ENCODE measurements at regions not wholly inside any gene's neighbourhood (a gene's known extent, or its start where the extent isn't known, plus 50 kb on each side); places are given as distances from the start of the nearest gene placed in this dataset.
"Not testable (repeated sequence)": the region's sequence is repeated elsewhere in the genome, so short reads cannot be mapped to it uniquely, and the experiment has no call there.

GRCh38 chr21:36613059-36613458 is 85.9 kb upstream of the SIM2 start:
- H3K4me1 ChIP-seq = no peaks in the 10 kb centered on the region
- intact Hi-C loops (cut with DNase I) = no loop called here
- H3K27ac ChIP-seq = no peak overlapping the region
- DNase-seq = no peak
- TF ChIP-seq, protein P1, sequence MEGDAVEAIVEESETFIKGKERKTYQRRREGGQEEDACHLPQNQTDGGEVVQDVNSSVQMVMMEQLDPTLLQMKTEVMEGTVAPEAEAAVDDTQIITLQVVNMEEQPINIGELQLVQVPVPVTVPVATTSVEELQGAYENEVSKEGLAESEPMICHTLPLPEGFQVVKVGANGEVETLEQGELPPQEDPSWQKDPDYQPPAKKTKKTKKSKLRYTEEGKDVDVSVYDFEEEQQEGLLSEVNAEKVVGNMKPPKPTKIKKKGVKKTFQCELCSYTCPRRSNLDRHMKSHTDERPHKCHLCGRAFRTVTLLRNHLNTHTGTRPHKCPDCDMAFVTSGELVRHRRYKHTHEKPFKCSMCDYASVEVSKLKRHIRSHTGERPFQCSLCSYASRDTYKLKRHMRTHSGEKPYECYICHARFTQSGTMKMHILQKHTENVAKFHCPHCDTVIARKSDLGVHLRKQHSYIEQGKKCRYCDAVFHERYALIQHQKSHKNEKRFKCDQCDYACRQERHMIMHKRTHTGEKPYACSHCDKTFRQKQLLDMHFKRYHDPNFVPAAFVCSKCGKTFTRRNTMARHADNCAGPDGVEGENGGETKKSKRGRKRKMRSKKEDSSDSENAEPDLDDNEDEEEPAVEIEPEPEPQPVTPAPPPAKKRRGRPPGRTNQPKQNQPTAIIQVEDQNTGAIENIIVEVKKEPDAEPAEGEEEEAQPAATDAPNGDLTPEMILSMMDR (IDR thresholded peaks at IDR 0.05) = no peak
- no peak for TF ChIP-seq POLR2A (IDR thresholded peaks at IDR 0.05)
- no peaks in the 10 kb centered on the region for H3K9me3 ChIP-seq
- H3K27me3 ChIP-seq = no peaks in the 10 kb centered on the region
- no peak overlapping the region for H3K4me3 ChIP-seq (replicated peaks in 1 of 3)
- H3K36me3 ChIP-seq = no peaks in the 10 kb centered on the region
- 19 to 30% methylated on average over 8 to 10 of the region's 10 CpGs for WGBS, 2 donors

- no peaks in the 10 kb centered on the region for H3K27me3 ChIP-seq
- intact Hi-C loops (cut with DNase I) = no loop called here
- no peak overlapping the region for H3K4me3 ChIP-seq (replicated peaks in 1 of 3)
- H3K36me3 ChIP-seq = no peaks in the 10 kb centered on the region
- H3K27ac ChIP-seq = no peak overlapping the region
- DNase-seq = no peak
- TF ChIP-seq, protein P1 (IDR thresholded peaks at IDR 0.05) = no peak
- no peak for TF ChIP-seq POLR2A (IDR thresholded peaks at IDR 0.05)
- WGBS, 2 donors = 93 to 95% methylated on average over 3 of the region's 3 CpGs
- H3K4me1 ChIP-seq = no peaks in the 10 kb centered on the region
- no peaks in the 10 kb centered on the region for H3K9me3 ChIP-seq
These were observed 85.4 kb upstream of the SIM2 start for GRCh38 chr21:36613554-36613953.

DNA sequence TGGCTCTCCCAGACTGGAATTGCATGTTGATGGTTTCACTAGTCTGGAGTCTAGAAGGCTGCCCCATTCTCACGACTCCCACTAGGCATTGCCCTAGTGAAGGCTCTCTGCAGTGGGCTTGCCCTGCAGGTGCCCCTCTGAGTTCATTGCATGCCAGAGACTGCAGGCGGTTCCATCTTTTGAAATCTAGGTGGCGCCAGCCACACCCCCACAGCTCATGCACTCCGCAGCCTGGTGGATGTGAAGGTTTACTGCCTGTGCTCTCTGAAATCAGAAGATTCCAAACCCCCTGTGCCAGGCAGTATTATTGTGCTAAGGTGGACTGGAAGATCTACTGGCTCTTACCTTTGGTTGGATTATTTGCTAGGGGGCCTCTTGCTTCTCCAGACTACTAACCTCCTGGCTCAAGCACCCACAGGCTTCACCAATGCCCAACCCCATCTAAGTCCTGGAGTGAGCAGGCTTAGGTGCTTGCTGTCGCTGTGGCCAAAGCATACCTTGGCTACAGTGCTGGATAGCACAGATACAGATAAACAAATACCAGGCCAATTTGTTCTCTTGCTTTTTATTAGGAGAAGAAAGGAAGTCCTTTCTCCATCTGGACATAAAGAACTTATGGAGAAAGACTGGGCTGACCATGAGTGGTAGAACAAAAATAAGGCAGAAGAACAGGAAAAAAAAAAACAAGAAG is 83.5 kb upstream of the SIM2 start:
- no peaks in the 10 kb centered on the region for H3K9me3 ChIP-seq
- intact Hi-C loops (cut with DNase I) = no loop called here

GRCh38 chr21:36616773-36617172 is 82.1 kb upstream of the SIM2 start:
- WGBS, 2 donors = 89 to 94% methylated on average over 13 of the region's 13 CpGs
- H3K4me1 ChIP-seq; H3K27ac ChIP-seq; DNase-seq; H3K27me3 ChIP-seq; H3K4me3 ChIP-seq (replicated peaks in 1 of 3); H3K9me3 ChIP-seq; intact Hi-C loops (cut with DNase I); H3K36me3 ChIP-seq: not testable (repeated sequence)

More for the DNA sequence above, 83.5 kb upstream of the SIM2 start:
- TF ChIP-seq, protein P1 (IDR thresholded peaks at IDR 0.05) = no peak
- no peak for TF ChIP-seq POLR2A (IDR thresholded peaks at IDR 0.05)
- Histone ChIP-seq H3K4me3 (replicated peaks in 1 of 3) (no peak overlapping the region), H3K27me3 (no peaks in the 10 kb centered on the region), H3K4me1 (no peaks in the 10 kb centered on the region), H3K36me3 (no peaks in the 10 kb centered on the region), H3K27ac (no peak overlapping the region)
- DNase-seq = no peak
- WGBS, 2 donors = 82 to 85% methylated on average over 4 of the region's 5 CpGs

DNA sequence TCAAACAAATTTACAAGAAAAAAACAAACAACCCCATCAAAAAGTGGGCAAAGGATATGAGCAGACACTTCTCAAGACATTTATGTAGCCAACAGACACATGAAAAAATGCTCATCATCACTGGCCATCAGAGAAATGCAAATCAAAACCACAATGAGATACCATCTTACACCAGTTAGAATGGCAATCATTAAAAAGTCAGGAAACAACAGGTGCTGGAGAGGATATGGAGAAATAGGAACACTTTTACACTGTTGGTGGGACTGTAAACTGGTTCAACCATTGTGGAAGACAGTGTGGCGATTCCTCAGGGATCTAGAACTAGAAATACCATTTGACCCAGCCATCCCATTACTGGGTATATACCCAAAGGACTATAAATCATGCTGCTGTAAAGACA is 77.1 kb upstream of the SIM2 start:
- H3K36me3 ChIP-seq; H3K9me3 ChIP-seq; DNase-seq; H3K27ac ChIP-seq; intact Hi-C loops (cut with DNase I); H3K4me3 ChIP-seq (replicated peaks in 1 of 3); H3K27me3 ChIP-seq; H3K4me1 ChIP-seq: not testable (repeated sequence)
- WGBS, 2 donors = 55 to 75% methylated on average over 1 of the region's 1 CpG

- H3K27ac ChIP-seq = no peak overlapping the region
- H3K4me3 ChIP-seq (replicated peaks in 1 of 3) = no peak overlapping the region
- TF ChIP-seq POLR2A (IDR thresholded peaks at IDR 0.05) = no peak
- TF ChIP-seq, protein P1 (IDR thresholded peaks at IDR 0.05) = no peak
- no peaks in the 10 kb centered on the region for H3K36me3 ChIP-seq
- H3K4me1 ChIP-seq = no peaks in the 10 kb centered on the region
- 97 to 98% methylated on average over 4 of the region's 4 CpGs for WGBS, 2 donors
- DNase-seq = no peak
- no peaks in the 10 kb centered on the region for H3K9me3 ChIP-seq
- intact Hi-C loops (cut with DNase I) = no loop called here
- no peaks in the 10 kb centered on the region for H3K27me3 ChIP-seq
These were observed 74.8 kb upstream of the SIM2 start for GRCh38 chr21:36624105-36624504.

Data from thyroid gland (tissue), 4 donors.